Upper lobe of left lung (tissue), 4 donors: ENCODE measurements at regions not wholly inside any gene's neighbourhood (a gene's known extent, or its start where the extent isn't known, plus 50 kb on each side); places are given as distances from the start of the nearest gene placed in this dataset.

Experiments
- EP300 ChIP-seq, 4 donors: sonication (generic); formaldehyde crosslinking; IDR thresholded peaks; one replicate each; pipeline ENCODE4 v1.5.1; 2017; ENCODE audit warnings: antibody characterized with exemption in 4 of 4, control low read depth in 2 of 4
- POLR2A ChIP-seq, 4 donors: fragments of 450-650 bp; IDR thresholded peaks; one replicate each; pipeline ENCODE4 v1.5.1; 2016 to 2017; ENCODE audit warnings: antibody characterized with exemption in 4 of 4, mild to moderate bottlenecking in 2 of 4
- POLR2AphosphoS5 ChIP-seq, 2 donors: sonication (generic); formaldehyde crosslinking; IDR thresholded peaks; one replicate each; pipeline ENCODE4 v1.5.1; 2017; ENCODE audit warnings: antibody characterized with exemption in 2 of 2
- TF ChIP-seq, protein P1 (sequence below), 6 experiments: fragments of 450-650 bp in 4 of 6; fragments of 200-600 bp in 2 of 6; sonication (generic) in 2 of 6; IDR thresholded peaks; one replicate each; pipeline ENCODE4 v1.5.1; 2016 to 2019; ENCODE audit warnings: antibody characterized with exemption in 6 of 6

DNA sequence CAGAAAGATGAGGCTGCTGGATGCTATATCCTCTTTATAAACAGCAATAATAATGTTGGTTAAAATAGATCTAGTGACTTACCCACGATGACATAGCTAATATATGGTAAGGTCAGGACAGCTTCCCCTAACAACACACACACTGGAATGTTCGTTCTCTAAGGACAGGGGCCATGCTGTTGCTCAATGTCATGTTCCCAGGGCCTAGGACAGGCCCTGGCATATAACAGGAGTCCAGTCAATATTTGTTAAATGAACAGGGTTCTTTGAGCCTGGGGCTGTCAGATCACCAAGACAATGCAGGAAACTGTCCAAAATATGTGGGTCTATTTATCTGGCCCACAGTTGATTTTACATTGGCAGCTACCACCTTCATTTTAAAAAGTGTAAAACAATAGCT lies 207.1 kb upstream of the MEX3C start:
- TF ChIP-seq POLR2A (IDR thresholded peaks at IDR 0.05) (no peak), EP300 (IDR thresholded peaks at IDR 0.05) (no peak), POLR2AphosphoS5 (IDR thresholded peaks at IDR 0.05) (no peak)
- TF ChIP-seq, protein P1, sequence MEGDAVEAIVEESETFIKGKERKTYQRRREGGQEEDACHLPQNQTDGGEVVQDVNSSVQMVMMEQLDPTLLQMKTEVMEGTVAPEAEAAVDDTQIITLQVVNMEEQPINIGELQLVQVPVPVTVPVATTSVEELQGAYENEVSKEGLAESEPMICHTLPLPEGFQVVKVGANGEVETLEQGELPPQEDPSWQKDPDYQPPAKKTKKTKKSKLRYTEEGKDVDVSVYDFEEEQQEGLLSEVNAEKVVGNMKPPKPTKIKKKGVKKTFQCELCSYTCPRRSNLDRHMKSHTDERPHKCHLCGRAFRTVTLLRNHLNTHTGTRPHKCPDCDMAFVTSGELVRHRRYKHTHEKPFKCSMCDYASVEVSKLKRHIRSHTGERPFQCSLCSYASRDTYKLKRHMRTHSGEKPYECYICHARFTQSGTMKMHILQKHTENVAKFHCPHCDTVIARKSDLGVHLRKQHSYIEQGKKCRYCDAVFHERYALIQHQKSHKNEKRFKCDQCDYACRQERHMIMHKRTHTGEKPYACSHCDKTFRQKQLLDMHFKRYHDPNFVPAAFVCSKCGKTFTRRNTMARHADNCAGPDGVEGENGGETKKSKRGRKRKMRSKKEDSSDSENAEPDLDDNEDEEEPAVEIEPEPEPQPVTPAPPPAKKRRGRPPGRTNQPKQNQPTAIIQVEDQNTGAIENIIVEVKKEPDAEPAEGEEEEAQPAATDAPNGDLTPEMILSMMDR (IDR thresholded peaks at IDR 0.05) = no peak
